ENCODE measurements at regions not wholly inside any gene's neighbourhood (a gene's known extent, or its start where the extent isn't known, plus 50 kb on each side); places are given as distances from the start of the nearest gene placed in this dataset.

GRCh38 chr20:22410556-22411130, 173.7 kb downstream of the FOXA2 start:
- TF ChIP-seq SIN3A (conservative IDR thresholded peaks at IDR 0.05 in 1 of 2, IDR thresholded peaks at IDR 0.05 in 1 of 2; ENCODE audit: low read depth in 1 of 2, low read length in 2 of 2) (no peak), EP300 (IDR thresholded peaks at IDR 0.05; ENCODE audit: borderline replicate concordance in 1 of 2, low read depth in 2 of 2, low read length in 2 of 2) (no peak)
- TF ChIP-seq, protein P1, sequence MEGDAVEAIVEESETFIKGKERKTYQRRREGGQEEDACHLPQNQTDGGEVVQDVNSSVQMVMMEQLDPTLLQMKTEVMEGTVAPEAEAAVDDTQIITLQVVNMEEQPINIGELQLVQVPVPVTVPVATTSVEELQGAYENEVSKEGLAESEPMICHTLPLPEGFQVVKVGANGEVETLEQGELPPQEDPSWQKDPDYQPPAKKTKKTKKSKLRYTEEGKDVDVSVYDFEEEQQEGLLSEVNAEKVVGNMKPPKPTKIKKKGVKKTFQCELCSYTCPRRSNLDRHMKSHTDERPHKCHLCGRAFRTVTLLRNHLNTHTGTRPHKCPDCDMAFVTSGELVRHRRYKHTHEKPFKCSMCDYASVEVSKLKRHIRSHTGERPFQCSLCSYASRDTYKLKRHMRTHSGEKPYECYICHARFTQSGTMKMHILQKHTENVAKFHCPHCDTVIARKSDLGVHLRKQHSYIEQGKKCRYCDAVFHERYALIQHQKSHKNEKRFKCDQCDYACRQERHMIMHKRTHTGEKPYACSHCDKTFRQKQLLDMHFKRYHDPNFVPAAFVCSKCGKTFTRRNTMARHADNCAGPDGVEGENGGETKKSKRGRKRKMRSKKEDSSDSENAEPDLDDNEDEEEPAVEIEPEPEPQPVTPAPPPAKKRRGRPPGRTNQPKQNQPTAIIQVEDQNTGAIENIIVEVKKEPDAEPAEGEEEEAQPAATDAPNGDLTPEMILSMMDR (IDR thresholded peaks at IDR 0.05; ENCODE audit: control extremely low read depth in 1 of 3, insufficient read depth in 1 of 3, low read depth in 1 of 3, low read length in 3 of 3), result no peak

Data from H1 (cell line).